HFFc6 (cell line): ENCODE measurements at regions not wholly inside any gene's neighbourhood (a gene's known extent, or its start where the extent isn't known, plus 50 kb on each side); places are given as distances from the start of the nearest gene placed in this dataset.

ENCODE experiments used
- DNase-seq: peaks from one replicate; pipeline ENCODE4 v3.0.0-alpha.2; 2018
- H3K27ac Mint-ChIP-seq: 2 replicates; pipeline ENCODE4 v1.8.0; 2020; ENCODE audit warnings: mild to moderate bottlenecking, mixed read lengths
- H3K27me3 Mint-ChIP-seq: 2 replicates; pipeline ENCODE4 v1.8.0; 2021; ENCODE audit warnings: mild to moderate bottlenecking, moderate library complexity, mixed read lengths; ENCODE audit not compliant: insufficient read depth
- H3K36me3 Mint-ChIP-seq: 2 replicates; pipeline ENCODE4 v1.8.0; 2021; ENCODE audit warnings: low read depth, mixed read lengths
- H3K4me1 Mint-ChIP-seq: 2 replicates; pipeline ENCODE4 v1.8.0; 2020; ENCODE audit warnings: low read depth, mixed read lengths
- H3K4me3 Mint-ChIP-seq: 2 replicates; pipeline ENCODE4 v1.8.0; 2020; ENCODE audit warnings: mild to moderate bottlenecking, moderate library complexity, mixed read lengths
- H3K9me3 Mint-ChIP-seq: 2 replicates; pipeline ENCODE4 v1.8.0; 2020; ENCODE audit warnings: mild to moderate bottlenecking, mixed read lengths
- CTCF ChIP-seq: fragments of 200-600 bp; sonication (generic); IDR thresholded peaks from 2 replicates; pipeline ENCODE4 v1.5.0; 2021; ENCODE audit warnings: antibody characterized with exemption, mild to moderate bottlenecking

GRCh38 chr2:18413676-18414396 lies 146.6 kb downstream of the RDH14 start:
- TF ChIP-seq CTCF = no peak
- Mint-ChIP-seq H3K4me1 (peaks cover 21% of the 10 kb centered on the region), H3K4me3 (peak overlapping the region; percentile 68), H3K9me3 (no peaks in the 10 kb centered on the region), H3K36me3 (no peaks in the 10 kb centered on the region), H3K27ac (peak overlapping the region; percentile 82), H3K27me3 (no peaks in the 10 kb centered on the region)
- peak; percentile 71 for DNase-seq

GRCh38 chr2:18412980-18413675 lies 147.3 kb downstream of the RDH14 start:
- no peak for TF ChIP-seq CTCF
- peak overlapping the region; percentile 68 for H3K4me3 Mint-ChIP-seq
- peaks cover 21% of the 10 kb centered on the region for H3K4me1 Mint-ChIP-seq
- H3K36me3 Mint-ChIP-seq = no peaks in the 10 kb centered on the region
- no peaks in the 10 kb centered on the region for H3K9me3 Mint-ChIP-seq
- peak overlapping the region; percentile 82 for H3K27ac Mint-ChIP-seq
- H3K27me3 Mint-ChIP-seq = no peaks in the 10 kb centered on the region
- no peak for DNase-seq

- no peak for TF ChIP-seq CTCF
- Mint-ChIP-seq H3K27ac (no peak overlapping the region), H3K27me3 (no peaks in the 10 kb centered on the region), H3K4me1 (peaks cover 21% of the 10 kb centered on the region), H3K4me3 (no peak overlapping the region), H3K9me3 (no peaks in the 10 kb centered on the region), H3K36me3 (no peaks in the 10 kb centered on the region)
- DNase-seq = no peak
These were observed 148.8 kb downstream of the RDH14 start for GRCh38 chr2:18411626-18412025.

- Mint-ChIP-seq H3K27ac (no peak overlapping the region), H3K27me3 (no peaks in the 10 kb centered on the region), H3K9me3 (no peaks in the 10 kb centered on the region), H3K4me1 (peaks cover 21% of the 10 kb centered on the region), H3K36me3 (no peaks in the 10 kb centered on the region), H3K4me3 (no peak overlapping the region)
- DNase-seq = no peak
- TF ChIP-seq CTCF = peak; percentile 59
These were observed 149.9 kb downstream of the RDH14 start for GRCh38 chr2:18410543-18410942.

GRCh38 chr2:18408638-18409037 lies 151.8 kb downstream of the RDH14 start:
- no peak for DNase-seq
- Mint-ChIP-seq H3K4me1 (peaks cover 24% of the 10 kb centered on the region), H3K36me3 (no peaks in the 10 kb centered on the region), H3K27ac (no peak overlapping the region), H3K4me3 (no peak overlapping the region), H3K27me3 (no peaks in the 10 kb centered on the region), H3K9me3 (no peaks in the 10 kb centered on the region)
- TF ChIP-seq CTCF = no peak
